GM10266 (cell line): ENCODE measurements at regions not wholly inside any gene's neighbourhood (a gene's known extent, or its start where the extent isn't known, plus 50 kb on each side); places are given as distances from the start of the nearest gene placed in this dataset.

Source experiments
- DNase-seq: peaks from one replicate; pipeline ENCODE4 v3.0.0; 2012; ENCODE audit errors: extremely low spot score
- CTCF ChIP-seq: IDR thresholded peaks from 2 replicates; pipeline ENCODE4 v1.5.1; 2012; ENCODE audit warnings: mild to moderate bottlenecking, low read depth; ENCODE audit not compliant: control insufficient read depth, insufficient read depth; ENCODE audit errors: missing control alignments

- DNase-seq = no peak
- TF ChIP-seq CTCF = no peak
Observed at GRCh38 chr1:234907208-234907939, 221.3 kb downstream of the TOMM20 start.

GRCh38 chr1:234906654-234907053 lies 222.0 kb downstream of the TOMM20 start:
- TF ChIP-seq CTCF = no peak
- DNase-seq = no peak

GRCh38 chr1:234902774-234903547 lies 225.7 kb downstream of the TOMM20 start:
- TF ChIP-seq CTCF = no peak
- no peak for DNase-seq

GRCh38 chr1:234901491-234902049 lies 227.1 kb downstream of the TOMM20 start:
- no peak for TF ChIP-seq CTCF
- DNase-seq = no peak

- no peak for TF ChIP-seq CTCF
- no peak for DNase-seq
Observed at GRCh38 chr1:234900595-234900994, 228.0 kb downstream of the TOMM20 start.

- no peak for DNase-seq
- TF ChIP-seq CTCF = no peak
Observed at GRCh38 chr1:234899730-234900072, 228.9 kb downstream of the TOMM20 start.
